Activated gamma-delta T cell (primary cell): ENCODE measurements at regions not wholly inside any gene's neighbourhood (a gene's known extent, or its start where the extent isn't known, plus 50 kb on each side); places are given as distances from the start of the nearest gene placed in this dataset.
"Not testable (repeated sequence)": the region's sequence is repeated elsewhere in the genome, so short reads cannot be mapped to it uniquely, and the experiment has no call there.

Experiments used
- DNase-seq: peaks from one replicate; lab custom pipeline; 2025; lab: John Stamatoyannopoulos, UW

DNA sequence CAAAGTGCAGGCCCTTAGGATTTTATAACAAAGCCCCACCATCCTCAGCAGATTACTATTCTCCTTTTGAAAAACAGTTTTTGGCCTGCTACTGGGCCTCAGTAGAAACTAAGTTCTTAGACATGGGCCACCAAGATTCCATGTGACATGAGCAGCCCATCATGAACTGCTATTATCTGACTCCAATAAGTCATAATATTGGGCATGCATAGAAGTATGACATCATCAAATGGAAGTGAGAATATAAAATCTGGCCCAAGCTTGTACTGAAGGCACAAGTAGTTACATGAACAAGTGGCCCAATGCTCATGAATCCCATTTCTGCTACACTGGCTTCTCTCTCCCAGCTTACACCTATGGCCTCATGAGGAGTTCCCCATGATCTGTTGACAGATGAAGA lies 404.8 kb downstream of the EPHA5 start:
- DNase-seq: no peak

DNA sequence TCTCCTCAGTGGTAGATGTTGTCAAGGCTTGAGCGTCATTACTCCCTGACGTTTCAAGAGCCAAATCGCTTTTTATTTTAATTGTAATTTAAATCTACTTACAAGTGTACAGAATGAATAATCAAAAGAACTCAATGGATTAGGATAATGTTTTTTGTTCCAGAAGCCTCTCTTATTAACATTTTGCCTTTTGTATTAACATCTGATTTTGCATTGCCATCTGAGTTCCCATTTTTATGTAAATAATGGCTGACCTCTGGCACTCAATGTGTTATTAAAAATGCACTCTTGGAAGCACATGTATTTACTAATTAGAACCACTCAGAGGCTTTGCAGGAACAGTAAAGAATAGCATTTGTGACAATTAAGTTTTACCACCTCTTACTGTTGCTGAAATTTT lies 411.0 kb downstream of the EPHA5 start:
- DNase-seq: no peak

DNA sequence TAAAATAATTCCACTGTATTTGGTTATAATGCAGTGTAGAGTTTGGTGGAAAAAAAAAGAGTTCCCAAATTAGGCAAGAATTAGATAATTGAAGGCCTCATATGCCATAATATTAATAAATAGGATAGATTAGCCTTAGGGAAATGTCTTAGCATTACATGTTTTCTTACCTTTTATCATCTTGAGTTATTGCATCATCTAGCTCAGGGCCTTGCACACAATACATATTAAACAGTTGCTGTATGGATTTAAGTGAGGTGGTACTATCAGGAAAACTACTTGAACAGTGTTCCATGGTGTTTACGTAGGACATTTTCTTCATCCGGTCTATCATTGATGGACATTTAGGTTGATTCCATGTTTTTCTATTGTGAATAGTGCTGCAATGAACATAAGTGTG lies 419.4 kb downstream of the EPHA5 start:
- DNase-seq: no peak

DNA sequence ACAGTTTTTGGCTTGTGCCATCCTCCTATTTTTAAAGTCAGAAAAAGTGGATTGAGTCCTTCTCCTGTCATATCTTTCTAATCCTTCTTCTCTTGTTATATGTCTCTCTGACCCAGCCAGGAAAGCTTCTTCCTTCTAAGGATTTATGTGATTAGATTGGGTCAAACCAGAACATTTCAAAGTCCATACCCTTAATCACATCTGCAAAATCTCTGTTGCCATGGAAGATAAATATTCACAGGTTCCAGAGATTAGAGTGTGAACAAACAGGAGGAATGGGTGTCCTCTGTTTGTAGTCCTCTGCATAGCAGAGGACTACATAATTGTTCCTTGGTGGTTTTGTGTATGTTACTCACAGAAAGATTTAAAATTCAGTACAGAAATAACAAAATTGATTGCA lies 421.2 kb downstream of the EPHA5 start:
- no peak for DNase-seq

DNA sequence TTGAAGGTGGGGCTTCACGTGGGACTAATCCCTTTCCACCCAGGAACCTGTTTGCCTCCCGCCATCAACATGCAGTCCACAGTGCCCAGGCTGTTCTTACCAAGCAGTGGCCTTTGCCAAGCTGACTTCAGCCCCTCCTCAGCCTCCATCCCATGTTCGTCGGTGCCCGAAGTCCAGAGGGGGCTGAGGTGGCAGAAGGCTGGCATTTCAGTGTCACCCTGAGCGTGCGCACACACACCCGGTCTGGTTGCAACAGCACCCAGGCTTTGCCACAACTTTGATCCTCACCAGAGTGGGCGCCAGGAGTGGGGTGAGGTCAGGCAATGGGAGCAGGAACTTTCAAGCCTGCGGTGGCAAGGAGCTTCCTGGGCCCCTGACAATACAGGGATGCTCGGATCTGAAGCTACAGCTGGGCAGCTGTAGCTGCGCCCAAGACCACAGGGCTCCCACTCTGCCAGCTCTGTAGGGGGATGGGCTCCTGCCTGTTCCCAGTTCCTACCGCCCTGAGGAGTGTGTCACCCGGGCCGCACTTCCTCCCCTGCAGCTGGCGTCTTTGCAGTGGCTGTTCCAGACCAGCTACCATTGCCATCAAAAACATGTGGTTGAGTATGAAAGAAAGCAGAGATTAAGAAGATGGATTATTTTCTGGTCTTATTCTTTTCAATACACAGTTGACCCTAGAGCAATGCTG lies 428.0 kb downstream of the EPHA5 start:
- DNase-seq: no peak

DNA sequence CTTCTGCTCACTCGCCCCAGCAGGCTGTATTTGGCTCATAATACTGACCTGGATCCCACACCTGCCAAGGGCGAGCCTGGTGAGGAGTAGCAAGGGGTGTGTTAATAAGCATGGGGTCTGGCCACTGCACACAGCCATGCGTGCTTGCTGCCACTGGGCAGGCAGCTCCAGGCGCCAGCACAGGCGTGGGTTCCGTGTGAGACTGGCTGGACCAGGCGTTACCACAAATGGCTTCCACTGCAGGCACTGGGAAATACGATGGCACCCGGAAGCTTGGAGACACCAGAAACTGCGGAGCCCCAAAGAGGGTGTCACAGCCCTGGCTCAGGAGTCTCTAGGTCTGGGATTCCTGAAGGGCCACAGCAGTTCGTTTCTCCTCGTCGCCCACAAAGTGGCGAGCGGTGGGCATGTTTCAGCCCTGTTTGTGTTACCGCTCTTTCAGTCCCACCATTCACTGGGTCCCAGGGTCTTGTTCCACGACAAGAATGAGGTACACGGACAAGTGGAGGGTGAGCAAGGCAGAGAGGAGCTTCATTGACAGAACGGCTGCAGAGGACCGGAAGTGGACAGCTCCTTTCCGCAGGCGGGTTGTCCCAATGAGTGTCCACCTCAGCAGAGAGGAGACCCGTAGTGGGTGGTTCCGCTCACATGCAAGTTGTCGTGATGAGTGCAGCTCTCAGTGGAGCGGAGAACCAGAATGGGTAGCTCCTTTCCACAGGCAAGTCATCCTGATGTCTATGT lies 428.9 kb downstream of the EPHA5 start:
- DNase-seq: no peak

DNA sequence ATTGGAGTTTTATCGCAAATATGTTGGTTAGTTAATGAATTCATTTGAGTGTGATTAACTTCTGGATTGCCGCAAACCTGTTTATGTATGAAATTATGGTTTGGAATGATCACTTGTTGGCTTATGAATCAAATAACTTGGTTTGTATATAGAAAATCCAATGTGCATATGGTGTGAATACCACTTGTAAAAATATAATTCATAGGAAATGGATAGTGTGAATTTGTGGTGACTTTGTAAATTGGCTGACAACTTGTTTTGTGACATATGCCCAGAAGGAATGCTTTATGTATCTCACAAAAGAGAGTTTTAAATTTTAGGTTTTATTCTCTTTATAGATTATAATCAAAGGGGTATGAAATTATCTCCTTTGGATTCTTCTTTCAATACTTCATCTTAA lies 436.2 kb downstream of the EPHA5 start:
- no peak for DNase-seq

DNA sequence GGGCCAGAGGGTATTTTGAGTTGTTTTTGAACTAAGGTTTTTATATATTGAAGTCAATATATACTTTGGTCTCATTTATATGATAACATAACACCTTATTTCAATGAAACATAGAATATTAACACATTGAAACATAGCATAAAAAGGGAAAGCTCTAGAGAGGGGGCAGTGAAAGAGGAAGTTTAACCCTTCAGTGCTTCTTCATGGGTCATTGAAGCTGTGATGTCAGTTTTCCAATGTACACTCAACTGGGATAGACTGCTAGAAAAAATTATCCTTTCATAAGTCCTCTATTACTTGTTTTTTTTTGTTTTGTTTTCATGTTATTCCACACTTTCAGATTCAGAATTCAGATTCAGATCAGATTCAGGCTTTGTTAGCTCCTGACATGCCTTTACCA lies 442.7 kb downstream of the EPHA5 start:
- DNase-seq: no peak

DNA sequence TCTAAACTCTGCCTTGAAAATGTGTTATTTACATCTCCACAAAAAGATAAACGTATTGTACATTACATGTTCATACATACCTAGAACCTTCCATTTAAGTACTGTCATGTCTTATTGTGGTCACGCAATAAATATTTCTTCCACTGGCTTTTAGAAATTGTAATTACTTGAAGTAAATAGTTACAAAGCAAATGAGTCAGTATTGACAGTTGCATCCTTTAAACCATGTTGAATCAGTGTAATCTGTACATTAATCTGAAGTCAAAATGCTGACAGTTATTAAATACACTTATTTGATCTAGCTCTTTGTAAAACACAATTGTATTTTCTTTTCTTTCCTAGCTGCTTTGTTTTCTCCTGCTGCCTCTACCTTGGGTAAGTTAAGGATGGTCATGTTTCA lies 446.7 kb downstream of the EPHA5 start:
- DNase-seq: no peak

DNA sequence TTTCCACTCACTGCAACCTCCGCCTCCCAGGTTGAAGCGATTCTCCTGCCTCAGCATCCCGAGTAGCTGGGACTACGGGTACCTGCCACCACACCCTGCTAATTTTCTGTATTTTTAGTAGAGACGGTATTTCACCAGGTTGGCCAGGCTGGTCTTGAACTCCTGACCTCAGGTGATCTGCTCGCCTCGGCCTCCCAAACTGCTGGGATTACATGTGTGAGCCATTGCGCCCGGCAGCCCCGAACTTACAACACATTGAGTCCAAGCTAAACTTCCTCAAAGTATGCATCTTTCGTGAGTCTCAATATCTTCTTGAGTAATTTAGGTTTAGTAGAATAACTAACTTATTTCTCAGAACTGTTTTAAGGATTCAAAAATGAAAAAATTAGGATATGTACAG lies 447.2 kb downstream of the EPHA5 start:
- DNase-seq: not testable (repeated sequence)

DNA sequence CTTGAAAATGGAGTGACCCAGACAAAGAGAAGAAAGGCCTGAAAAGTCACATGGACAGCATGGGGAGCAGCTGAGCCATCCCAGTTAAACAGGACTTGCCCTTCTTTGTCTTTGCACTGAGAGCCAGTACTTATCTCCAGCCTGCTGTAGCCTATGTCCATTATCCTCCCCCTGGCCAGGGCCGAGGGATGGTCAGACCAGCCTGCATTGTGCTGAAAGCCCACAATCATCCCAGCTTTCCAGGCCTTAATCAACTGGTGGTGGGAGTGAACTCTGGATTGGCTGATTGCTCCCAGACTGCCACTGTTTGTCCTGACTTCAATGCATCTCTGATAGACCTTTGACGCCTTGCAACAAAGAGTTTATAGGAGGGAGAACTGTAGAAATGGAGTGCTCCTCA lies 453.1 kb downstream of the EPHA5 start:
- DNase-seq: no peak

DNA sequence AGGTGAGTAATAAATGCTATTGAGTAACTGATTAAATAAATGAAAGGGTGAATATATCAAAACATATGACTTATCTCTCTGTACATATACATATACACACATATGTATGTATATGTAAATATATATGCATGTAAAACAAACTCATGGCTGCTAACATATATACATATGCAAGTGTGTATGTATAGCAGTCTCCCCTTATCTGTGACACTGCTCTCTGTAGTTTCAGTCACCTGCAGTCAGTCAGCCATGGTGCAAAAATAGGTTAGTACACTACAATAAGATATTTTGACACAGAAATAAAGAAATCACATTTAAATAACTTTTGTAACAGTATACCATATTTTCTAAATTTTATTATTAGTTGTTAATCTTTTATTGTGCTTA lies 467.4 kb downstream of the EPHA5 start:
- no peak for DNase-seq

DNA sequence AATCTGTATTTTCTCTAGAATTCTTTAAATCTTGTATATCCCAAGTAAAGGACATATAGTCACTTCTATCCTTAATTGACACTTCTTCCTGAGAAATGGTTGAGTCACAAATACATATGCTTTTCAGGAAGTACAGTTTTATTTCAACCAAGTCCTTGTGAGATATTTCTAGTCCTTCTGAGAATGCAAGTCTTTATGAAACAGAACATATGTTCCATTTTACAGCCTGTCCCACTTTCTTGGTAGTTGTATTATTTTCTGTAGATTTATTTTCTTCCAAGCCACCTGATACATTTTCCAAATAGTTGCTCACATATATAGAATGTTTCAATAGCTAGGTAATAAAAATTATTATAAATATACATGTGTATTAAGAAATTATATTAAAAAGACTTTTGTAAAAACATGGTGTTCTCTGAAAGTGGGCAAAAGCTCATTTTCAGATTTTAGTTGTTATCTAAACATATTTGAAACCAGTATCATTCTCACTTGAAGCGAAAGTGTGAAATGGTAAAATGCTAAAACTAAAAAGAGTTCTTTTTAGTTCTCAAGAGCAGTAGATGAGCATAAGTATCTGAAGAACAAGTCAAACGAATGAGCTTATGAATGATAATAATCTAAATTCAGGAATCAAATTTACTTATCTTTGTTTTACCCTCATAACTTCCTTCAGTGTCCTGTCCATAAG lies 468.0 kb downstream of the EPHA5 start:
- no peak for DNase-seq

DNA sequence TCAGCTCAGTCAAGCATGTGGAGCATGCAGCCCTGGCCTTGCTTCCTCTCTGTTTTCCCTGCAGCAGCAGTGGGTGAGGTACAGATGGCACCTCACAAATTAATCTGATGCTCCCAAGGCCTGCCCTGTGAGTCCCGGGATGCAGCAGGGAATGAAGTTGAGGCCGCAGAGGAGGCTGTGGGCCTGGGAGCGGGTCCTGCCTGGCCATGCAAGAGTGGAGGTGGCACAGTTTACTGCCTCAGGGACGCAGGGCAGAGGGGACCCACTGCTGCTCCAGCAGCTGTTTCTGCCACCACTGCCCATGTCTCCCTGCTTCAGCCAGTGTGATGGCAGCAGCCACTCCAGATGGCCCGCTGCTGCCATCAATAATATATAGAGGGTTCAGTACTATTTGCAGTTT lies 474.6 kb downstream of the EPHA5 start:
- no peak for DNase-seq

DNA sequence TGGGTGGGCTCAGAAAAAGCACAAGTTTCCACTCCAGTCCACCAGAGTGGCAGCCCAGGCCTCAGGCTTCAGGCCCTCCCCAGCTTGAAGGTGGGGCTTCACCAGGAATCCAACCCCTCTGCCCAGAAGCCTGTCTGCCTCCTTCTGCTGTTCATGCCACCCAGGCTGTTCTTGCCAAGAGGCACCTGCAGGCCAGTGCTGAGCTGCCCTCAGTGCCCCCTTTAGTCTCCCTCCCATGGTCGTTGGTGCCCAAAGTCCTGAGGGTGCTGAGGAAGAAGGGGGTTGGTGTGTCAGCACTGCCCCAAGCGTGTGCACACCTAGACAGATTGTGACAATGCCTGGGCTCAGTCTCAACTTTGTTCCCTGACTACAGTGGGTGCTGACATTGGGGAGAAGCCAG lies 475.3 kb downstream of the EPHA5 start:
- no peak for DNase-seq

DNA sequence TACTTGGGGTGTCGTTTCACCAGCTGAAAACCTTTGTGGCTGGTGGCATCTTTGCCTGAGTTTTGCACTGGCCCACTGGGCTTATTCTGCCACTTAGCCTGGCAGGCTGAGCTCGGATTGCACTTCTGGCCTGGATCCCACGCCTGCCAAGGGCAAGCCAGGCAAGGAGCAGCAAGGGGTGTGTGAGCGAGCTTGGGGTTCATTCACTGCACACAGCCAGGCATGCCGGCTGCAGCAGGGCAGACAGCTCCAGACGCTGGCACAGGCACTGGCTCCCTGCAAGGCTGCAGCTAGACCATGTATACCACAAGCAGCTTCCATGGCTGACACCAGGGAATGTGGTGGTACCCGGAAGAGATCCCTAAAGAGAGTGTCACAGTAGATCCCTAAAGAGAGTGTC lies 476.3 kb downstream of the EPHA5 start:
- no peak for DNase-seq

DNA sequence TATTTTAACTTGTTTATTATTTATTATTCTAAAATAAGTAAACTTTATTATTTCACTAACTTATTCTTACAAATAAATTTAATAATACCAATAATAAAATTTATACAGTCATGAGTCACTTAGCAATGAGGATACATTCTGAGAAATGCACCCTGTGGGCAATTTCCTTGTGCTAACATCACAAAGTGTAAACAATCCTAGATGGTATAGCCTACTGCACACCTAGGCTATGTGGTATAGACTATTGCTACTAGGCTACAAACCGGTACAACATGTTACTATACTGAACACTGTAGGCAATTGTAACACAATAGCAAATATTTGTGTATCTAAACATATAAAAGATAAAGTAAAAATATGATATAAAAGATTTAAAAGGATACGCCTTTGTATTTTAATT lies 479.5 kb downstream of the EPHA5 start:
- no peak for DNase-seq

DNA sequence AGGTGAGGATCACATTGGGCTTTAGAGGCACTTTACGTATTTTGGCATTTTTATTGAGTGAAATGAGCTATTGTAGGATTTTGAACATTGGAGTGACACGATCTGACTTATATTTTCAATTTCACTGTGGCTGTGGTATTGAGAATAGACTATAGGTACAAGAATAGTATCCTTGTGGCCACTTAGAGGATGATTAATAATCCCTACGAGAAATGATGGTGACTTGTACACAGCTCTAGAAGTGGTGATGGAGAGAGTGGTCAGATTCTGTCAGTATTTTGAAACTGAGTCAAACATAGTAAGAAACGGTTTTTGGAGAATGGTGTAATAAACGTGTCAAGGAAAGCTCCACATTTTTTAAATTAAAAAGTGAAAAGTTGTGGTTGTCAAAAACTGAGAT lies 494.7 kb downstream of the EPHA5 start:
- no peak for DNase-seq

DNA sequence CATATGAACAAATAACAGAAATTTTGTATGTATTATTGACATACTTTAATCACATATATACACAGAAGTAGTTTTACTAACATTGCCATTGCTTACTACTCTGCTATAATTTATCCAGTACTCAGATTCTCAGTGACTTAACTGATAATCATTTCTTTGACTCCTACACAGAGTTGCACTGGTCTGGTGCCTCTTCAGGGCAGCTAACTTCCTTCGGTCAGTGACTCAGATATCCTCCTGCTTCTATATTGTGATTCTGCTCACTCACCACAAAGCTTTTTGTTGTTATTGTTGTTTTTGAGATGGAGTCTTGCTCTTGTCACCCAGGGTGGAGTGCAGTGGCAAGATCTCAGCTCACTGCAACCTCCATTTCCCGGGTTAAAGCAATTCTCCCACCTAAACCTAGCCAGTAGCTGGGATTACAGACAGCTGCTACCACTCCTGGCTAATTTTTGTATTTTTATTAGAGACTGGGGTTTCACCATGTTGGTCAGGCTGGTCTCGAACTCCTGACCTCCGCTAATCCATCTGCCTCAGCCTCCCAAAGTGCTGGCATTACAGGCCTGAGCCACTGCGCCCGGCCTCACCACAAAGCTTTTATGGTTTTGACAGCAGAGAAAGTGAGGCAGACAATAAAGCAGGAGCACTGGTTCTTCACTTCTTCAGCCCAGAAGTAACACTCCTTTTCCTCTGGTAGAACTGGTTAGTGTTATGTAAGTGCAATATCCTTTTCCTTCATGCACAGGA lies 499.3 kb downstream of the EPHA5 start:
- no peak for DNase-seq

DNA sequence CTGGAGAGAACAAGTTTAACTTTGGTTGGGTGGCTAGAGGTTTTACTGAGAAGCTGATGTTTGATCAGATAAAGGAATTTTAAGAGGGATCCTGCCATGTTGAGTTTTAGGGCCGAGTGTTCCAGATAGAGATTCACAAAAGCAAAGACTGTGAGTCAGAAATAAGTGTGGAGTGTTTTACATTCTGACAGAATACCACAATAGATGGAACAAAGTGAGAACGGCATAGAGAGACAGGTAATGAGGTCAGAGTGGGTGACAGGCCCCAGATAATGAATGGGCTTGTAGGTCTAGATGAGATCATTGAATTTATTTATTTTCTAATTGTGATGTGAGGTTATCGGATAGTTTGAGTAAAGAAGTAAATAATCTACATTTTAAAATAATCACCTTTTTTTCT lies 502.6 kb downstream of the EPHA5 start:
- DNase-seq: no peak

DNA sequence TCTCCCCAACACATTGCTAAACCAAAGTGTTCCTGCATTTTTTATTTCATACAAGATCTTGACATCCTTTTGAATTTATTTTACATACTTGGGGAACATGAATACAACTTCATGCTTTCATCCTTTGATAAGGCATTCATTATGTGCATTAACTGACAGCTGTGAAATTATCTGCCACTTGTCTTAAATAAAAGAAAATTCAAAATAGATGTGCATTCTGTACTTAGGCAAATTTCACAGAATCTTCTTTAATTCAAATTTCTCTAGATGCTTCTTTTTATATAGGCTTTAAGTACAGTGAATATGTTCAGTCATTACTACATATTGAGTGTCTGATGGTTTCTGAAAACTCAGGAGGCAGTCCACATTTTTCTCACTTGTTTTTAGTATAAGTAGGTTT lies 518.1 kb downstream of the EPHA5 start:
- no peak for DNase-seq

DNA sequence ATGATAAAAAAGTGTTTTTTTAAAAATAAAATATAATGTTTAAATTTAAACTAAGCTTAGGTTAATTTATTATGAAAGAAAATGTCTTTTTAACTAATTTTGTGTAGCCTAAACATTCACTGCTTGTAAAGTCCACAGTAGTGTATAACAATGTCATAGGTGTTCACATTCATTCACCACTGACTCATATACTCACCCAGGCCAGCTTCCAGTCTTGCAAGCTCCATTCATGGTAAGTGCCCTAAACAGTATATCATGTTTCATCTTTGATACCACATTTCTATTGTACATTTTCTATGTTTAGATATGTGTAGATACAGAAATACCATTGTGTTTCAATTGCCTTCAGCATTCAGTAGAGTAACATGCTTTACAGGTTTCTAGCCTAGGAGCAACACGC lies 530.3 kb downstream of the EPHA5 start:
- no peak for DNase-seq

DNA sequence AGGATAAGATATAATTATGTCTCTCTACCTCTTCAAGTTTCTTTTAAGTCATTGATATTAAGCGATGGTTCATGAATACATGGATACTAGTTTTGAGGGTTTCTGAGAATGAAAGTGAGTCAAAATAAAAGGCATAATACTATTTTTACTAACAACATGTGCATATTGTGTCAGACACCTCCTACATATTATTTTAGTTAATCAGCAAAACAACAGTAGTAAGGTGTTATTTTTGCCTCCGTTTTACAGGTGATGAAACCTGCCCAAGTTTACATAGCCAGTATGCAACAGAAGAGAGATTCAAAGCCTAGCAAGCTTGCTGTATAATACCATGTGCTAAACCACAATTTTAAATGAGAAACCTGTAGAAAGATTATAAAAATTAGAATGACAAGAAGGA lies 544.1 kb downstream of the EPHA5 start:
- no peak for DNase-seq
